K562 (cell line): ENCODE measurements at regions not wholly inside any gene's neighbourhood (a gene's known extent, or its start where the extent isn't known, plus 50 kb on each side); places are given as distances from the start of the nearest gene placed in this dataset.

Experiments
- ARNT ChIP-seq, 2 experiments: fragments of 450-650 bp; IDR thresholded peaks; 2 replicates each; pipeline ENCODE4 v1.6.1; 2016; ENCODE audit warnings: mild to moderate bottlenecking in 1 of 2
- FOSL1 ChIP-seq: fragments of 200-800 bp; sonication (Bioruptor generic); conservative IDR thresholded peaks from 2 replicates; pipeline ENCODE4 v1.6.1; 2016; ENCODE audit warnings: missing genetic modification characterization, missing compliant biosample characterization
- WHSC1 ChIP-seq: IDR thresholded peaks from one replicate; pipeline ENCODE4 v1.6.1; 2012; ENCODE audit warnings: low read length, control low read depth, inconsistent platforms
- ZBED1 ChIP-seq: IDR thresholded peaks from 2 replicates; pipeline ENCODE4 v1.6.1; 2014
- TF ChIP-seq, protein P1 (sequence below), 2 experiments: fragments of 450-650 bp in 1 of 2; IDR thresholded peaks; 2 replicates each; pipeline ENCODE4 v1.6.1; 2011 to 2017; ENCODE audit warnings: low read depth in 2 of 2, antibody characterized with exemption in 1 of 2, borderline replicate concordance in 1 of 2, low read length in 1 of 2, mild to moderate bottlenecking in 1 of 2, mixed read lengths in 1 of 2; ENCODE audit not compliant: control insufficient read depth in 1 of 2
- TF ChIP-seq, protein P2 (sequence below): fragments of 450-650 bp; formaldehyde crosslinking; IDR thresholded peaks from 2 replicates; pipeline ENCODE4 v1.4.0; 2022; ENCODE audit warnings: missing genetic modification characterization
- TF ChIP-seq, protein P3 (sequence below): fragments of 250-450 bp; sonication (Bioruptor Pico); IDR thresholded peaks from 2 replicates; pipeline ENCODE4 v1.4.0; 2020; ENCODE audit warnings: mild to moderate bottlenecking, moderate library complexity

GRCh38 chr2:16389611-16390010 lies 276.0 kb downstream of the CYRIA start (continued):
- TF ChIP-seq, protein P1, sequence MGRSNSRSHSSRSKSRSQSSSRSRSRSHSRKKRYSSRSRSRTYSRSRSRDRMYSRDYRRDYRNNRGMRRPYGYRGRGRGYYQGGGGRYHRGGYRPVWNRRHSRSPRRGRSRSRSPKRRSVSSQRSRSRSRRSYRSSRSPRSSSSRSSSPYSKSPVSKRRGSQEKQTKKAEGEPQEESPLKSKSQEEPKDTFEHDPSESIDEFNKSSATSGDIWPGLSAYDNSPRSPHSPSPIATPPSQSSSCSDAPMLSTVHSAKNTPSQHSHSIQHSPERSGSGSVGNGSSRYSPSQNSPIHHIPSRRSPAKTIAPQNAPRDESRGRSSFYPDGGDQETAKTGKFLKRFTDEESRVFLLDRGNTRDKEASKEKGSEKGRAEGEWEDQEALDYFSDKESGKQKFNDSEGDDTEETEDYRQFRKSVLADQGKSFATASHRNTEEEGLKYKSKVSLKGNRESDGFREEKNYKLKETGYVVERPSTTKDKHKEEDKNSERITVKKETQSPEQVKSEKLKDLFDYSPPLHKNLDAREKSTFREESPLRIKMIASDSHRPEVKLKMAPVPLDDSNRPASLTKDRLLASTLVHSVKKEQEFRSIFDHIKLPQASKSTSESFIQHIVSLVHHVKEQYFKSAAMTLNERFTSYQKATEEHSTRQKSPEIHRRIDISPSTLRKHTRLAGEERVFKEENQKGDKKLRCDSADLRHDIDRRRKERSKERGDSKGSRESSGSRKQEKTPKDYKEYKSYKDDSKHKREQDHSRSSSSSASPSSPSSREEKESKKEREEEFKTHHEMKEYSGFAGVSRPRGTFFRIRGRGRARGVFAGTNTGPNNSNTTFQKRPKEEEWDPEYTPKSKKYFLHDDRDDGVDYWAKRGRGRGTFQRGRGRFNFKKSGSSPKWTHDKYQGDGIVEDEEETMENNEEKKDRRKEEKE (IDR thresholded peaks at IDR 0.05; ENCODE audit: borderline replicate concordance in 1 of 2, control insufficient read depth in 1 of 2, low read depth in 2 of 2, low read length in 1 of 2) = no peak
- TF ChIP-seq, protein P2, sequence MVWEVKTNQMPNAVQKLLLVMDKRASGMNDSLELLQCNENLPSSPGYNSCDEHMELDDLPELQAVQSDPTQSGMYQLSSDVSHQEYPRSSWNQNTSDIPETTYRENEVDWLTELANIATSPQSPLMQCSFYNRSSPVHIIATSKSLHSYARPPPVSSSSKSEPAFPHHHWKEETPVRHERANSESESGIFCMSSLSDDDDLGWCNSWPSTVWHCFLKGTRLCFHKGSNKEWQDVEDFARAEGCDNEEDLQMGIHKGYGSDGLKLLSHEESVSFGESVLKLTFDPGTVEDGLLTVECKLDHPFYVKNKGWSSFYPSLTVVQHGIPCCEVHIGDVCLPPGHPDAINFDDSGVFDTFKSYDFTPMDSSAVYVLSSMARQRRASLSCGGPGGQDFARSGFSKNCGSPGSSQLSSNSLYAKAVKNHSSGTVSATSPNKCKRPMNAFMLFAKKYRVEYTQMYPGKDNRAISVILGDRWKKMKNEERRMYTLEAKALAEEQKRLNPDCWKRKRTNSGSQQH (CRISPR knock-in tag) = no peak
- TF ChIP-seq, protein P3, sequence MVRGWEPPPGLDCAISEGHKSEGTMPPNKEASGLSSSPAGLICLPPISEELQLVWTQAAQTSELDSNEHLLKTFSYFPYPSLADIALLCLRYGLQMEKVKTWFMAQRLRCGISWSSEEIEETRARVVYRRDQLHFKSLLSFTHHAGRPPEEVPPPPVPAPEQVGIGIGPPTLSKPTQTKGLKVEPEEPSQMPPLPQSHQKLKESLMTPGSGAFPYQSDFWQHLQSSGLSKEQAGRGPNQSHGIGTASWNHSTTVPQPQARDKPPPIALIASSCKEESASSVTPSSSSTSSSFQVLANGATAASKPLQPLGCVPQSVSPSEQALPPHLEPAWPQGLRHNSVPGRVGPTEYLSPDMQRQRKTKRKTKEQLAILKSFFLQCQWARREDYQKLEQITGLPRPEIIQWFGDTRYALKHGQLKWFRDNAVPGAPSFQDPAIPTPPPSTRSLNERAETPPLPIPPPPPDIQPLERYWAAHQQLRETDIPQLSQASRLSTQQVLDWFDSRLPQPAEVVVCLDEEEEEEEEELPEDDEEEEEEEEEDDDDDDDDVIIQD (CRISPR knock-in tag) = no peak
- TF ChIP-seq ZBED1 (no peak), FOSL1 (tag) (no peak), ARNT (IDR thresholded peaks at IDR 0.05) (no peak), WHSC1 (no peak)
